ENCODE measurements at regions not wholly inside any gene's neighbourhood (a gene's known extent, or its start where the extent isn't known, plus 50 kb on each side); places are given as distances from the start of the nearest gene placed in this dataset.

DNA sequence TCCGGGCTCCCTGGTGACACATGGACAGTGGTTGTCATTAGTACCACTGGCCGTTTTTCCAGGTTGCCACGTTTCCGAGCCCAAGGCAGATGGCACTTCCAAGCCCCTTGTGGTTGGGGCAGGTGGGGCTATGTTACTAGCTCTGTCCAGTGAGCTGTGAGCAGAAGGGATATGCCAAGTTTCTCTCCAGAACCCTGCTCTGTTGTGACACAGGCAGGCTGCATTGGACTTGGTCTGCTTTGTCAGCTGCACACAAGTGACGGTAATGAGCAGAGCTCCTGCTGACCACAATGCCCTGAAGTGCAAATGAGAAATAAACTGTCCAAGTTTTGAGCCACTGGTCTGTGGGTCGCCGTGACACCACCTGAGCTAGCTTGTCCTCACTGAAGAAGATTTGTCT lies 118.8 kb downstream of the GYPC start:
- peaks cover 3% of the 10 kb centered on the region for H3K4me1 ChIP-seq (ENCODE audit: control insufficient read depth, extremely low read depth, insufficient read depth, low read length)
- H3K4me2 ChIP-seq (ENCODE audit: extremely low read depth, insufficient read depth, low read length), result no peak overlapping the region
- H3K79me2 ChIP-seq (ENCODE audit: control insufficient read depth, insufficient read depth, low read length), result no peaks in the 10 kb centered on the region
- peaks cover 5% of the 10 kb centered on the region for H3K27me3 ChIP-seq (ENCODE audit: control insufficient read depth, insufficient read depth, low read length)
- DNase-seq (ENCODE audit: low read depth in 2 of 2), result no peak
- H3K9me3 ChIP-seq (ENCODE audit: control insufficient read depth, insufficient read depth, low read depth, low read length), result no peaks in the 10 kb centered on the region
- no peak overlapping the region for H3K4me3 ChIP-seq (replicated peaks in 1 of 4; ENCODE audit: control extremely low read depth in 1 of 4, insufficient read depth in 1 of 4, low read depth in 3 of 4, low read length in 4 of 4)
- H4K20me1 ChIP-seq (ENCODE audit: control insufficient read depth, extremely low read depth, insufficient read depth, low read length), result no peaks in the 10 kb centered on the region
- no peak overlapping the region for H2AFZ ChIP-seq (ENCODE audit: low read length)
- H3K36me3 ChIP-seq (ENCODE audit: control insufficient read depth, insufficient read depth, low read length), result no peaks in the 10 kb centered on the region
- no peak overlapping the region for H3K27ac ChIP-seq (ENCODE audit: insufficient read depth, low read length)
- TF ChIP-seq, protein P1, sequence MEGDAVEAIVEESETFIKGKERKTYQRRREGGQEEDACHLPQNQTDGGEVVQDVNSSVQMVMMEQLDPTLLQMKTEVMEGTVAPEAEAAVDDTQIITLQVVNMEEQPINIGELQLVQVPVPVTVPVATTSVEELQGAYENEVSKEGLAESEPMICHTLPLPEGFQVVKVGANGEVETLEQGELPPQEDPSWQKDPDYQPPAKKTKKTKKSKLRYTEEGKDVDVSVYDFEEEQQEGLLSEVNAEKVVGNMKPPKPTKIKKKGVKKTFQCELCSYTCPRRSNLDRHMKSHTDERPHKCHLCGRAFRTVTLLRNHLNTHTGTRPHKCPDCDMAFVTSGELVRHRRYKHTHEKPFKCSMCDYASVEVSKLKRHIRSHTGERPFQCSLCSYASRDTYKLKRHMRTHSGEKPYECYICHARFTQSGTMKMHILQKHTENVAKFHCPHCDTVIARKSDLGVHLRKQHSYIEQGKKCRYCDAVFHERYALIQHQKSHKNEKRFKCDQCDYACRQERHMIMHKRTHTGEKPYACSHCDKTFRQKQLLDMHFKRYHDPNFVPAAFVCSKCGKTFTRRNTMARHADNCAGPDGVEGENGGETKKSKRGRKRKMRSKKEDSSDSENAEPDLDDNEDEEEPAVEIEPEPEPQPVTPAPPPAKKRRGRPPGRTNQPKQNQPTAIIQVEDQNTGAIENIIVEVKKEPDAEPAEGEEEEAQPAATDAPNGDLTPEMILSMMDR (conservative IDR thresholded peaks at IDR 0.05 in 1 of 2, IDR thresholded peaks at IDR 0.05 in 1 of 2; ENCODE audit: low read depth in 1 of 2, low read length in 2 of 2), result no peak
- no peak for TF ChIP-seq EZH2 (IDR thresholded peaks at IDR 0.05; ENCODE audit: low read length, missing control alignments)
- H3K9ac ChIP-seq (ENCODE audit: insufficient read depth, low read length), result no peak overlapping the region

DNA sequence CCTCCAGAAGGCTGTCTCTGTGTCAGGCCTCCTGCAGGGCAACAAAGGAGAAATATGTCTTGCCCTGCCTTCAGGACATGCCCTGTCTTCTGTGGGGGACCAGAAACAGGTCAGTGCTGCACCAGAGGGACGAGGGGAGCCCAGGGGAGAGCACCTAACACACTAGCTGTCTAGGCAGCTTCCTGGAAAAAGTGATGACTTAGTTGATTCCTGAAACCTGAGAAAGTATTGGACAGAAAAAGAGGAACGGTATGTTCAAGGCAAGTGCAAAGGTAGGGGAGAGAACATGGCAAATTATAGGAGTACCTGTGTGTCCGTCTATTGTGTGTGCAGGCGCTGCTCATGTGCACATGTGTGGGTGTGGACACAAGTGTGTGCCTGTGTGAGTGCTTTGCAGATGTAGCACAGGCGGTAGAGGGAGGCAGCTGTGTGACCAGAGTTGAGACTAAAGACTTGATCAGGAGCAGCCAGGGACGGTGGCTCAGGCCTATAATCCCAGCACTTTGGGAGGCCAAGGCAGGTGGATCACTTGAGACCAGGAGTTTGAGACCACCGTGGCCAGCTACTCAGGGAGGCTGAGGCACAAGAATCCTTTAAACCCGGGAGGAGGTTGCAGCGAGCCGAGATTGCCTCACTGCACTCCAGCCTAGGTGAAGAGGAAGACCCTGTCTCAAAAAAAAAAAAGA lies 119.5 kb downstream of the GYPC start:
- DNase-seq (ENCODE audit: low read depth in 2 of 2), result no peak
- Histone ChIP-seq H3K36me3 (ENCODE audit: control insufficient read depth, insufficient read depth, low read length) (no peaks in the 10 kb centered on the region), H3K4me3 (replicated peaks in 1 of 4; ENCODE audit: control extremely low read depth in 1 of 4, insufficient read depth in 1 of 4, low read depth in 3 of 4, low read length in 4 of 4) (no peak overlapping the region), H3K4me1 (ENCODE audit: control insufficient read depth, extremely low read depth, insufficient read depth, low read length) (peaks cover 3% of the 10 kb centered on the region), H3K27me3 (ENCODE audit: control insufficient read depth, insufficient read depth, low read length) (peaks cover 5% of the 10 kb centered on the region), H3K4me2 (ENCODE audit: extremely low read depth, insufficient read depth, low read length) (no peak overlapping the region), H3K79me2 (ENCODE audit: control insufficient read depth, insufficient read depth, low read length) (no peaks in the 10 kb centered on the region), H3K9ac (ENCODE audit: insufficient read depth, low read length) (no peak overlapping the region), H4K20me1 (ENCODE audit: control insufficient read depth, extremely low read depth, insufficient read depth, low read length) (no peaks in the 10 kb centered on the region), H3K27ac (ENCODE audit: insufficient read depth, low read length) (no peak overlapping the region), H2AFZ (ENCODE audit: low read length) (no peak overlapping the region), H3K9me3 (ENCODE audit: control insufficient read depth, insufficient read depth, low read depth, low read length) (no peaks in the 10 kb centered on the region)
- TF ChIP-seq, protein P1 (conservative IDR thresholded peaks at IDR 0.05 in 1 of 2, IDR thresholded peaks at IDR 0.05 in 1 of 2; ENCODE audit: low read depth in 1 of 2, low read length in 2 of 2), result no peak
- no peak for TF ChIP-seq EZH2 (IDR thresholded peaks at IDR 0.05; ENCODE audit: low read length, missing control alignments)

DNA sequence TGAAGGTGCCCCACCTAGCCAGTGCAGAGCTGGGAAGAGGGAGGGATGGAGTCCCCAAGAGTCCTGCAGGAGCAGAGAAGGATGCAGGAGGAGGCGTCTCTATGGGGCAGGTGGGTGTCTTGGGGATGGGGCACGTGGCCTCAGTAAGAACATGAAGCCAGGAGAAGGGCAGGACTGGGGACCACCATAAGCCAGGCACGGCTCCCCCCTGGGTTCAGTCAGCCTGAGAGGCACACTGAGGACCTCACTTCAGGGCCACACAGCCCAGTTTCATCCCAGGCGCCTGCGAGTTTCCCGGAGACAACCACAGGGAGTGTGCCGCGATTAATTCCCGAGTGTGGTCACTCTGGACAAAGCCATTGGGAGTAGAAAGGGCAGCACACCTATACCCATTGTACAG lies 120.3 kb downstream of the GYPC start:
- no peak overlapping the region for H3K4me3 ChIP-seq (replicated peaks in 1 of 4; ENCODE audit: control extremely low read depth in 1 of 4, insufficient read depth in 1 of 4, low read depth in 3 of 4, low read length in 4 of 4)
- no peaks in the 10 kb centered on the region for H3K79me2 ChIP-seq (ENCODE audit: control insufficient read depth, insufficient read depth, low read length)
- DNase-seq (ENCODE audit: low read depth in 2 of 2), result no peak
- peaks cover 5% of the 10 kb centered on the region for H3K27me3 ChIP-seq (ENCODE audit: control insufficient read depth, insufficient read depth, low read length)
- no peak overlapping the region for H2AFZ ChIP-seq (ENCODE audit: low read length)
- TF ChIP-seq EZH2 (IDR thresholded peaks at IDR 0.05; ENCODE audit: low read length, missing control alignments), result no peak
- TF ChIP-seq, protein P1 (conservative IDR thresholded peaks at IDR 0.05 in 1 of 2, IDR thresholded peaks at IDR 0.05 in 1 of 2; ENCODE audit: low read depth in 1 of 2, low read length in 2 of 2), result no peak
- H3K9ac ChIP-seq (ENCODE audit: insufficient read depth, low read length), result no peak overlapping the region
- peaks cover 3% of the 10 kb centered on the region for H3K4me1 ChIP-seq (ENCODE audit: control insufficient read depth, extremely low read depth, insufficient read depth, low read length)
- no peaks in the 10 kb centered on the region for H4K20me1 ChIP-seq (ENCODE audit: control insufficient read depth, extremely low read depth, insufficient read depth, low read length)
- H3K4me2 ChIP-seq (ENCODE audit: extremely low read depth, insufficient read depth, low read length), result no peak overlapping the region
- no peaks in the 10 kb centered on the region for H3K36me3 ChIP-seq (ENCODE audit: control insufficient read depth, insufficient read depth, low read length)
- H3K9me3 ChIP-seq (ENCODE audit: control insufficient read depth, insufficient read depth, low read depth, low read length), result no peaks in the 10 kb centered on the region
- no peak overlapping the region for H3K27ac ChIP-seq (ENCODE audit: insufficient read depth, low read length)
